ENCODE measurements at regions not wholly inside any gene's neighbourhood (a gene's known extent, or its start where the extent isn't known, plus 50 kb on each side); places are given as distances from the start of the nearest gene placed in this dataset.

- no peak for DNase-seq
Observed at GRCh38 chr2:176650838-176651555, 381.8 kb downstream of the MTX2 start.

- DNase-seq = peak; percentile 85
Observed at GRCh38 chr2:176652300-176653182, 383.3 kb downstream of the MTX2 start.

- DNase-seq = peak; percentile 86
Observed at GRCh38 chr2:176653479-176654443, 384.5 kb downstream of the MTX2 start.

- DNase-seq = no peak
Observed at GRCh38 chr2:176656038-176656775, 387.0 kb downstream of the MTX2 start.

GRCh38 chr2:176656776-176657140 is 387.5 kb downstream of the MTX2 start:
- DNase-seq = no peak

- no peak for DNase-seq
Observed at GRCh38 chr2:176657393-176657792, 388.2 kb downstream of the MTX2 start.

GRCh38 chr2:176658708-176659107 is 389.5 kb downstream of the MTX2 start:
- DNase-seq = no peak

- no peak for DNase-seq
Observed at GRCh38 chr2:176662753-176663152, 393.5 kb downstream of the MTX2 start.

GRCh38 chr2:176664478-176664877 is 395.2 kb downstream of the MTX2 start:
- DNase-seq = no peak

GRCh38 chr2:176665086-176665485 is 395.8 kb downstream of the MTX2 start:
- DNase-seq = no peak

- DNase-seq = no peak
Observed at GRCh38 chr2:176668912-176669311, 399.7 kb downstream of the MTX2 start.

- DNase-seq = no peak
Observed at GRCh38 chr2:176669398-176670174, 400.3 kb downstream of the MTX2 start.

- no peak for DNase-seq
Observed at GRCh38 chr2:176675271-176675949, 406.2 kb downstream of the MTX2 start.

GRCh38 chr2:176677746-176678265 is 408.6 kb downstream of the MTX2 start:
- DNase-seq = no peak

- DNase-seq = no peak
Observed at GRCh38 chr2:176678571-176678970, 409.3 kb downstream of the MTX2 start.

- no peak for DNase-seq
Observed at GRCh38 chr2:176679061-176679669, 409.9 kb downstream of the MTX2 start.

GRCh38 chr2:176680916-176681516 is 411.8 kb downstream of the MTX2 start:
- no peak for DNase-seq

- DNase-seq = no peak
Observed at GRCh38 chr2:176681584-176682115, 412.4 kb downstream of the MTX2 start.

- DNase-seq = no peak
Observed at GRCh38 chr2:176682278-176682677, 413.0 kb downstream of the MTX2 start.

Measured in hematopoietic multipotent progenitor cell treated with erythropoietin and hydrocortisone succinate and interleukin-3 and kit ligand, for 6 days (in vitro differentiated cells).